MCF 10A (cell line): ENCODE measurements at regions not wholly inside any gene's neighbourhood (a gene's known extent, or its start where the extent isn't known, plus 50 kb on each side); places are given as distances from the start of the nearest gene placed in this dataset.
"Not testable (repeated sequence)": the region's sequence is repeated elsewhere in the genome, so short reads cannot be mapped to it uniquely, and the experiment has no call there.

Source experiments
- BruUV-seq: library from RNA; stranded (reverse); fragments of 400-500 nt; replicated peaks from 2 replicates; lab custom pipeline; 2021; lab: Mats Ljungman, UMichigan
- CTCF ChIA-PET: fragments of 300-600 bp; sonication (Branson Sonifier 250); formaldehyde crosslinking; extraction: SDS; loops from one replicate; lab custom pipeline; 2021; ENCODE audit warnings: antibody characterized with exemption, inconsistent platforms; lab: Yijun Ruan, JAX
- POLR2A ChIA-PET: fragments of 300-600, 350-650 bp; sonication (Branson Sonifier 250); formaldehyde crosslinking; extraction: SDS; loops from one replicate; lab custom pipeline; 2020; ENCODE audit warnings: antibody characterized with exemption, inconsistent platforms; lab: Yijun Ruan, JAX
- DNase-seq: peaks from one replicate; pipeline ENCODE4 v3.0.0-alpha.2; 2018; ENCODE audit not compliant: unreplicated experiment
- H3K27ac Mint-ChIP-seq: one replicate; pipeline ENCODE4 v1.8.0; 2022; ENCODE audit warnings: mild to moderate bottlenecking, low read depth, mixed read lengths; ENCODE audit not compliant: unreplicated experiment
- H3K27me3 Mint-ChIP-seq: one replicate; pipeline ENCODE4 v1.8.0; 2022; ENCODE audit warnings: mixed read lengths; ENCODE audit not compliant: insufficient read depth, unreplicated experiment
- H3K36me3 Mint-ChIP-seq: one replicate; pipeline ENCODE4 v1.8.0; 2022; ENCODE audit warnings: mild to moderate bottlenecking, moderate library complexity, mixed read lengths; ENCODE audit not compliant: insufficient read depth, unreplicated experiment
- H3K4me1 Mint-ChIP-seq: one replicate; pipeline ENCODE4 v1.8.0; 2022; ENCODE audit warnings: mixed read lengths; ENCODE audit not compliant: insufficient read depth, unreplicated experiment
- H3K4me3 Mint-ChIP-seq: one replicate; pipeline ENCODE4 v1.8.0; 2022; ENCODE audit warnings: mild to moderate bottlenecking, moderate library complexity, mixed read lengths; ENCODE audit not compliant: unreplicated experiment
- H3K9me3 Mint-ChIP-seq: one replicate; pipeline ENCODE4 v1.8.0; 2022; ENCODE audit warnings: mixed read lengths; ENCODE audit not compliant: unreplicated experiment
- CTCF ChIP-seq: fragments of 200-600 bp; IDR thresholded peaks from one replicate; pipeline ENCODE4 v1.8.0; 2022; ENCODE audit warnings: antibody characterized with exemption, mild to moderate bottlenecking; ENCODE audit not compliant: unreplicated experiment
- intact Hi-C: fragments of 100-400 bp; cut with micrococcal nuclease; formaldehyde crosslinking; loops from 2 replicates; pipeline ENCODE4 v1.14.1; 2022

DNA sequence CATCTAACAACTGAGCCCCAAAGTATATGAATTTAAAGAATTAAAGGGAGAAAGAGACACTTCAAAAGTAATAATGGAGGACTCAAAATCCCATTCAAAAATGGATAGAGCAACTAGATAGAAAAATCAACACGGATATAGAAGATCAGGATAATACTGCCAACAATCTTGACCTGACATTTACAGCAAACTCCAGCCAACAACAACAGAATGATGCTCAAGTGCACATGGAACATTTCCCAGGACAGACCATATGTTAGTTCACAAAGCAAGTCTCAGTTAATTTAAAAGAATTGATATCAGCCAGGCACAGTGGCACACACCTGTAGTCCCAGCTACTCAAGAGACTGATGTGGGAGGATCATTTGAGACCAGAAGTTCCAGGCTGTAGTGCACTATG lies 72.0 kb upstream of the SMARCAD1 start:
- intact Hi-C loops, result no loop called here
- no peaks in the 10 kb centered on the region for H3K9me3 Mint-ChIP-seq
- no peak overlapping the region for H3K4me3 Mint-ChIP-seq
- no peak for DNase-seq
- ChIA-PET CTCF (interaction anchor here (1.2 kb wide), 1 partner anchor 346 kb away, joined by 8 read pairs; no protein-coding TSS in a partner anchor), POLR2A (interaction anchor here (0.7 kb wide), 1 partner anchor 100 kb away, joined by 3 read pairs; no protein-coding TSS in a partner anchor)
- no peak overlapping the region for H3K27ac Mint-ChIP-seq
- no peaks in the 10 kb centered on the region for H3K4me1 Mint-ChIP-seq
- no TSS peak for BruUV-seq
- no peaks in the 10 kb centered on the region for H3K36me3 Mint-ChIP-seq
- TF ChIP-seq CTCF, result no peak
- H3K27me3 Mint-ChIP-seq, result no peaks in the 10 kb centered on the region

DNA sequence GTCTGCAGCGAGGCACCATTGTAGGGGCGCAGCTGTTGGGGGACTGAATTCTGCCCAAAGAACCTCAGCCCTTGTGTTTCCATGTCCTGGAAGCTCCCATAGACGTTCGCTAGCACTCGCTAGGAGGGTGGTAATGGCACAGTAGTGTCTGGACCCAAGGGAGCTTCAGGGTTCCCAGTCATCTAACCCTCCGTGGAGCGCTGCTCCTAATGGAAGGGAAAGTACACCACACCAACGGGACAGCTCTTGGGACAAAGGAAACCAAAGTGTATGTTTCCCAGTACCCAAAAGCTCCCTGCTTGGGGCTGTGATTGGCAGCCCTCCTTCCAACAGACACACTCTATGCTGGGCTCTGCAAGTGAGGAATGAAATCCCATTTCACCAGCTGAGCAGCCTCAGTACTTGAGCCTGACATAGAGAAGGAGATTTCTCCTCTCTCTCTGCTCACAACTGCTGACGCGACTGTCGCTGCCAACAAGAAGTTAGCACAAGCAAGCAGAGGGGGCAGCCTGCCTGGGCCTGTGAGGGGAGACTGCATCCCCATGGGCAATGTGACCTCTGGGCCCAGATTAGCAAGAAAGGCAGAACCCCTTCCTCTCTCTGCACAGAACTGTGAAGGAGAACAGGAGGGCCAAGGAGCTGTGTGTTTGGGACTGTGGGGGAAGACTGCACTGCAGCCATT lies 67.6 kb upstream of the SMARCAD1 start:
- no peak overlapping the region for H3K4me3 Mint-ChIP-seq
- no TSS peak for BruUV-seq
- H3K4me1 Mint-ChIP-seq, result no peaks in the 10 kb centered on the region
- CTCF ChIA-PET, result interaction anchor here (0.7 to 1.6 kb wide), 2 partner anchors 12 to 61 kb away, joined by 3 to 4 read pairs; no protein-coding TSS in a partner anchor
- H3K27ac Mint-ChIP-seq, result no peak overlapping the region
- intact Hi-C loops, result no loop called here
- TF ChIP-seq CTCF, result no peak
- no peaks in the 10 kb centered on the region for H3K36me3 Mint-ChIP-seq
- POLR2A ChIA-PET, result interaction anchor here (0.7 kb wide), 1 partner anchor 50 kb away, joined by 3 read pairs; no protein-coding TSS in a partner anchor
- DNase-seq, result no peak
- H3K27me3 Mint-ChIP-seq, result no peaks in the 10 kb centered on the region
- no peaks in the 10 kb centered on the region for H3K9me3 Mint-ChIP-seq

DNA sequence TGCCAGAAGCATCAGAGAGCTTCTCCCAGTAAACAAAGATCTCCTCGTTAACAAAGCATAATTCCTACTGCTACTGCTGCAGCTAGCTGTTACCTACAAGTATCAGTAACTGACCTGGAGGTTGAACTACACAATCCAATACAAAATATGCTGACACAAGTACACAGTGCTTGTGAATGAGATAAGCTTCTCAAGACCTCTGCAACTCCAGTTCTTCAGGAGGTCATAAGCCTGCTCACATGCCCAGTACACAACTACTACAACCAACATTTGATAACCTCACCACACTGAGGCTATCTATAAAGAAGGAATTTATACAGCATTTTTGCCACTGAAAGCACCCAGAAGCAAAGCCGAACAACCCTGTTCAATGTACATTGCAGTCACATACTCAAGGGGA lies 66.7 kb upstream of the SMARCAD1 start:
- DNase-seq, result no peak
- TF ChIP-seq CTCF, result no peak
- Mint-ChIP-seq H3K4me3 (no peak overlapping the region), H3K9me3 (no peaks in the 10 kb centered on the region), H3K4me1 (no peaks in the 10 kb centered on the region), H3K36me3 (peaks cover 2% of the 10 kb centered on the region), H3K27me3 (no peaks in the 10 kb centered on the region), H3K27ac (no peak overlapping the region)
- ChIA-PET POLR2A (no interaction called here), CTCF (interaction anchor here (1.6 kb wide), 1 partner anchor 13 kb away, joined by 4 read pairs; no protein-coding TSS in a partner anchor)
- no TSS peak for BruUV-seq
- intact Hi-C loops, result no loop called here

DNA sequence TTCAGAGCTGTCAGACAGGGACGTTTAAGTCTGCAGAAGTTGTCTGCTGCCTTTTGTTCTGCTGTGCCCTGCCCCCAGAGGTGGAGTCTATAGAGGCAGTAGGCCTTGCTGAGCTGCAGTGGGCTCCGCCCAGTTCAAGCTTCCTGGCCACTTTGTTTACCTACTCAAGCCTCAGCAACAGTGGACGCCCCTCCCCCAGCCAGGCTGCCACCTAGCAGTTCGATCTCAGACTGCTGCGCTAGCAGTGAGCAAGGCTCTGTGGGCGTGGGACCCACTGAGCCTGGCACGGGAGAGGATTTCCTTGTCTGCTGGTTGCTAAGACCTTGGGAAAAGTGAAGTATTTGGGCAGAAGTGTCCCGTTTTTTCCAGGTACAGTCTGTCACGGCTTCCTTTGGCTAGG lies 59.6 kb upstream of the SMARCAD1 start:
- CTCF ChIA-PET, H3K9me3 Mint-ChIP-seq, H3K4me3 Mint-ChIP-seq, DNase-seq, H3K4me1 Mint-ChIP-seq, intact Hi-C loops, POLR2A ChIA-PET, H3K27ac Mint-ChIP-seq, H3K36me3 Mint-ChIP-seq, BruUV-seq, H3K27me3 Mint-ChIP-seq: not testable (repeated sequence)
